ENCODE measurements at regions not wholly inside any gene's neighbourhood (a gene's known extent, or its start where the extent isn't known, plus 50 kb on each side); places are given as distances from the start of the nearest gene placed in this dataset.
"Not testable (repeated sequence)": the region's sequence is repeated elsewhere in the genome, so short reads cannot be mapped to it uniquely, and the experiment has no call there.

GRCh38 chr20:25991756-25992130 lies 295.1 kb upstream of the ZNF337 start:
- DNase-seq (ENCODE audit: low read depth), result no peak
- H3K4me3 ChIP-seq (ENCODE audit: low read depth, low read length), result no peak overlapping the region
- TF ChIP-seq CTCF (IDR thresholded peaks at IDR 0.05; ENCODE audit: insufficient read depth, low read length), result no peak

- H3K4me3 ChIP-seq (ENCODE audit: low read depth, low read length), result no peak overlapping the region
- no peak for DNase-seq (ENCODE audit: low read depth)
- TF ChIP-seq CTCF (IDR thresholded peaks at IDR 0.05; ENCODE audit: insufficient read depth, low read length), result no peak
Measured at GRCh38 chr20:25991051-25991755, 294.6 kb upstream of the ZNF337 start.

DNA sequence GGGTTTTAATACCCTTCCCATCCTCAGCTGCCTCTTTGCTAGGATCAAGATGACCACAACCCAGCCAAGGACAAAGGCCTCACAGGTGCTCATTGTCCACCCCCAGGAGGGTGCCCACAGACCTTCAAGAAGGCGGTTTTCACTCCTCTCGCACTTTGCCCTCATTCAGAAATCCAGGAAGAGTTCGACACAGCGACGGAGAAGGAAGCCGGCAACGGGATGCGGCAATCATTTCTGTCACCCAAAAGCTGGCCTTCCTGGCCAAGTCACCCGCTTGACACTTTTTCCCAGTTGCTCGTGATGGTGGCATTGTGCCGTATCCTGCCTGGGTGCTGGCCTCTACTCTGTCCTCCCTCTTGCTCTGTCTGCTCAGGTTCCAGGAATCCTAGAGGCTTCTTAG lies 293.0 kb upstream of the ZNF337 start:
- DNase-seq (ENCODE audit: low read depth); H3K4me3 ChIP-seq (ENCODE audit: low read depth, low read length): not testable (repeated sequence)

GRCh38 chr20:25989196-25989595 lies 292.5 kb upstream of the ZNF337 start:
- no peak for TF ChIP-seq CTCF (IDR thresholded peaks at IDR 0.05; ENCODE audit: insufficient read depth, low read length)
- DNase-seq (ENCODE audit: low read depth), result no peak
- no peak overlapping the region for H3K4me3 ChIP-seq (ENCODE audit: low read depth, low read length)

DNA sequence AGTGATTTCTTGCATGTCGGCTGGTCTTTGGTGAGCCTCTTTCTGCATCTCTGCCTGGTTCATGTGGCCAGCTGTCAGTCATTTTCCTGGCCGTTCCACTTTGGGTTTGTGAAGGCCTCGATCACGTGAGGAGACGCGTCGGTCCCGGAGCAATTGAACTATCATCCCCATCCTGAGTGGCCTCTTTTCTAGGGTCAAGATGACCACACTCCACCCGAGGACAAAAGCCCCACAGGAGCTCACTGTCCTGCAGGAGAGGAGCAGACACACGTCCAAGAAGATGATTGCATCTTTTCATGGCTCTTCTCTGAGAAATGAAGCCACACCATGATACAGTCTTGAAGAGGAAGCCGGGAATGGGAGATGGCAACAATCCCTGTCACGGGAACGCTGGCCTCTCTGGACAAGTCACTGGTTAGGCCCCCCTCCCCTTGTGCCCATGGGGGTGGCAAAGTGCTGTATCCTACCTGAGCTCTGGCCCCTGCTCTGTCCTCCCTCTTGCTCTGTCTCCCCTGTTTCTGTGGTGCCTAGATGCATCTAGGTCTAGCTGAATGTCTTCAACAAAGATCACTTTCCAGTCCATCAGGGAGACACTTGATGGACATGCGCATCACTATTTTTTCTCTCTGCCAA lies 291.4 kb upstream of the ZNF337 start:
- not testable (repeated sequence) for H3K4me3 ChIP-seq (ENCODE audit: low read depth, low read length); DNase-seq (ENCODE audit: low read depth)

- peak overlapping the region; percentile 48 for H3K4me3 ChIP-seq (ENCODE audit: low read depth, low read length)
- TF ChIP-seq CTCF (IDR thresholded peaks at IDR 0.05; ENCODE audit: insufficient read depth, low read length), result peak; percentile 45
- DNase-seq (ENCODE audit: low read depth), result peak; percentile 24
Measured at GRCh38 chr20:25987073-25987927, 290.6 kb upstream of the ZNF337 start.

GRCh38 chr20:25985597-25985996 lies 288.9 kb upstream of the ZNF337 start:
- DNase-seq (ENCODE audit: low read depth), result no peak
- H3K4me3 ChIP-seq (ENCODE audit: low read depth, low read length), result no peak overlapping the region
- no peak for TF ChIP-seq CTCF (IDR thresholded peaks at IDR 0.05; ENCODE audit: insufficient read depth, low read length)
